ENCODE measurements at regions not wholly inside any gene's neighbourhood (a gene's known extent, or its start where the extent isn't known, plus 50 kb on each side); places are given as distances from the start of the nearest gene placed in this dataset.
"Not testable (repeated sequence)": the region's sequence is repeated elsewhere in the genome, so short reads cannot be mapped to it uniquely, and the experiment has no call there.

DNA sequence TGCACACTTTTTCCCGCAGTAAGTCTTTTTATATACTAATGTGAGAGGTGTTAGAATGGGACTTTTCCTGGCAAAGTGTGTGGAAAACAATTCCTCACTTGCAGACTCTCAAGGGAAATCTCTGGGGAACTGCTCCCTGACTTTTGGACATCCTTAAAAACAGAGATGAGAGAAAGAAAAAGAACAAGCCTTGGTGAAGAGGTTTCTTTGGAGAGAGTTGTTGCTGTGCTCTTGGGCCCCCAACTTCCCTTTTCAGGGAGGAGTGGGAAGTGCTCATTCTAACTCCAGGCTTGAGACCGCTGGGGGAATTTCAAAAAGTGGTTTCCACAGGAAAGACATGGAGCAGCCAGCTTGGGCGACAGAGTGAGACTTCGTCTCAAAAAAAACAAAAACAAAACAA, 142.6 kb upstream of the SPRED2 start:
- no peaks in the 10 kb centered on the region for H3F3A ChIP-seq (ENCODE audit: low read depth)
- H2AFZ ChIP-seq (ENCODE audit: low read length): no peak overlapping the region
- no peaks in the 10 kb centered on the region for H3K79me2 ChIP-seq (ENCODE audit: insufficient read depth, low read length)
- H3K4me2 ChIP-seq (ENCODE audit: low read depth, low read length, poor library complexity, severe bottlenecking): no peak overlapping the region
- H3K9me3 ChIP-seq (ENCODE audit: insufficient read depth, low read depth, low read length): no peaks in the 10 kb centered on the region
- no peak overlapping the region for H3K4me3 ChIP-seq (ENCODE audit: low read length, poor library complexity, severe bottlenecking)
- no peaks in the 10 kb centered on the region for H3K36me3 ChIP-seq (ENCODE audit: insufficient read depth, low read length)
- TF ChIP-seq EZH2phosphoT487 (IDR thresholded peaks at IDR 0.05; ENCODE audit: borderline replicate concordance): no peak
- TF ChIP-seq, protein P1, sequence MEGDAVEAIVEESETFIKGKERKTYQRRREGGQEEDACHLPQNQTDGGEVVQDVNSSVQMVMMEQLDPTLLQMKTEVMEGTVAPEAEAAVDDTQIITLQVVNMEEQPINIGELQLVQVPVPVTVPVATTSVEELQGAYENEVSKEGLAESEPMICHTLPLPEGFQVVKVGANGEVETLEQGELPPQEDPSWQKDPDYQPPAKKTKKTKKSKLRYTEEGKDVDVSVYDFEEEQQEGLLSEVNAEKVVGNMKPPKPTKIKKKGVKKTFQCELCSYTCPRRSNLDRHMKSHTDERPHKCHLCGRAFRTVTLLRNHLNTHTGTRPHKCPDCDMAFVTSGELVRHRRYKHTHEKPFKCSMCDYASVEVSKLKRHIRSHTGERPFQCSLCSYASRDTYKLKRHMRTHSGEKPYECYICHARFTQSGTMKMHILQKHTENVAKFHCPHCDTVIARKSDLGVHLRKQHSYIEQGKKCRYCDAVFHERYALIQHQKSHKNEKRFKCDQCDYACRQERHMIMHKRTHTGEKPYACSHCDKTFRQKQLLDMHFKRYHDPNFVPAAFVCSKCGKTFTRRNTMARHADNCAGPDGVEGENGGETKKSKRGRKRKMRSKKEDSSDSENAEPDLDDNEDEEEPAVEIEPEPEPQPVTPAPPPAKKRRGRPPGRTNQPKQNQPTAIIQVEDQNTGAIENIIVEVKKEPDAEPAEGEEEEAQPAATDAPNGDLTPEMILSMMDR (conservative IDR thresholded peaks at IDR 0.05; ENCODE audit: low read length): no peak
- no peaks in the 10 kb centered on the region for H3K9me2 ChIP-seq (replicated peaks; ENCODE audit: low read depth, low read length)
- H3K4me1 ChIP-seq (ENCODE audit: insufficient read depth, low read length, poor library complexity, severe bottlenecking): no peaks in the 10 kb centered on the region
- no peaks in the 10 kb centered on the region for H4K20me1 ChIP-seq (ENCODE audit: insufficient read depth, low read length, poor library complexity, severe bottlenecking)
- H3K9ac ChIP-seq (ENCODE audit: low read depth, low read length, poor library complexity, severe bottlenecking): no peak overlapping the region
- no peaks in the 10 kb centered on the region for H3K27me3 ChIP-seq (ENCODE audit: insufficient read depth, low read length, poor library complexity, severe bottlenecking)

DNA sequence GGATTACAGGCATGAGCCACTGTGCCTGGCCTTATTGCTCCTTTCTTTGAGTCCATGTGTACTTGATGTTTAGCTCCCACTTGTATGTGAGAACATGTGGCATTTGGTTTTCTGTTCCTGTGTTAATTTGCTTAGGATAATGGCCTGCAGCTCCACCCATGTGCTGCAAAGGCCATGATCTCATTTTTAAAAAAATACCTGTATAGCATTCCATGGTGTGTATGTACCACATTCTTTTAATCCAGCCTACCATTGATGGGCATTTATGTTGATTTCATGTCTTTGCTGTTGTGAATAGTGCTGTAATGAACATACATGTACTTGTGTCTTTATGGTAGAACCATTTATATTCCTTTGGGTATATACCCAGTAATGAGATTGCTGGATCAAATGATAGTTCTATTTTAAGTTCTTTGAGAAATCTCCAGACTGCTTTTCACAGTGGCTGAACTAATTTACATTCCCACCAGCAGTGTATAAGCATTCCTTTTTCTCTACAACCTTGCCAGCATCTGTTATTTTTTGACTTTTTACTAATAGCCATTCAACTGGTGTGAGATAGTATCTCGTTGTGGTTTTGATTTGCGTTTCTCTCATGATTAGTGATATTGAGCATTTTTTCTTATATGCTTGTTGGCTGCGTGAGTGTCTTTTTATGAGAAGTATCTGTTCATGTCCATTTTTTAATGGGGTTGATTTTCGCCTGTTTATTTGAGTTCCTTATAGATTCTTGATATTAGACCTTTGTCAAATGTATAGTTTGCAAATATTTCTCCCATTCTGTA, 136.4 kb upstream of the SPRED2 start:
- not testable (repeated sequence) for H3K27me3 ChIP-seq (ENCODE audit: insufficient read depth, low read length, poor library complexity, severe bottlenecking); H3K4me3 ChIP-seq (ENCODE audit: low read length, poor library complexity, severe bottlenecking); H3K36me3 ChIP-seq (ENCODE audit: insufficient read depth, low read length); H3K9me3 ChIP-seq (ENCODE audit: insufficient read depth, low read depth, low read length); H3K9me2 ChIP-seq (replicated peaks; ENCODE audit: low read depth, low read length); H3K4me2 ChIP-seq (ENCODE audit: low read depth, low read length, poor library complexity, severe bottlenecking); H4K20me1 ChIP-seq (ENCODE audit: insufficient read depth, low read length, poor library complexity, severe bottlenecking); H3K9ac ChIP-seq (ENCODE audit: low read depth, low read length, poor library complexity, severe bottlenecking); H3K79me2 ChIP-seq (ENCODE audit: insufficient read depth, low read length); H3F3A ChIP-seq (ENCODE audit: low read depth); H3K4me1 ChIP-seq (ENCODE audit: insufficient read depth, low read length, poor library complexity, severe bottlenecking); H2AFZ ChIP-seq (ENCODE audit: low read length)

DNA sequence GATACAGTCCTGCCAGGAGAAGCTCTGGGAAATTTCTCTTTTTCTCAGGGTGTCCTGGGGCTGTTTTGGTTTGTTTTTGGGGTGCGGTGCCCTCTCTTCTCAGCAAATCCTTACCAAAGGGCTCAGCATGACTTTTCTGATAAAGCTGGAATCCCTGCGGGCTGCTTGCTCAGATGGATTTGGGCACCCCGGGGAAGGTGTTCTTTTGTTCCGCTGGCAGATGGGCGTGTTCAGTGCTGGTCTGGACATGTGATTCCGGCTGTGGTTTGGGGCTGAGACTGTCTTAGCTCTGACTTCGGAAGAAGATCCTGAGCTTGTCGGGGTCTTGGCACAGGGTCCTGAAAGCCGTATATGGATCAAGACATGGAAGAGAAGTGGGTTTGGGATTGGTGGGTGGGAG, 134.2 kb upstream of the SPRED2 start:
- Histone ChIP-seq H3F3A (ENCODE audit: low read depth) (no peaks in the 10 kb centered on the region), H3K27me3 (ENCODE audit: insufficient read depth, low read length, poor library complexity, severe bottlenecking) (no peaks in the 10 kb centered on the region), H3K4me3 (ENCODE audit: low read length, poor library complexity, severe bottlenecking) (no peak overlapping the region), H3K4me2 (ENCODE audit: low read depth, low read length, poor library complexity, severe bottlenecking) (no peak overlapping the region), H4K20me1 (ENCODE audit: insufficient read depth, low read length, poor library complexity, severe bottlenecking) (no peaks in the 10 kb centered on the region), H3K9me3 (ENCODE audit: insufficient read depth, low read depth, low read length) (no peaks in the 10 kb centered on the region), H2AFZ (ENCODE audit: low read length) (no peak overlapping the region), H3K9me2 (replicated peaks; ENCODE audit: low read depth, low read length) (no peaks in the 10 kb centered on the region), H3K9ac (ENCODE audit: low read depth, low read length, poor library complexity, severe bottlenecking) (no peak overlapping the region), H3K79me2 (ENCODE audit: insufficient read depth, low read length) (no peaks in the 10 kb centered on the region), H3K36me3 (ENCODE audit: insufficient read depth, low read length) (no peaks in the 10 kb centered on the region), H3K4me1 (ENCODE audit: insufficient read depth, low read length, poor library complexity, severe bottlenecking) (no peaks in the 10 kb centered on the region)
- TF ChIP-seq EZH2phosphoT487 (IDR thresholded peaks at IDR 0.05; ENCODE audit: borderline replicate concordance): no peak
- TF ChIP-seq, protein P1 (conservative IDR thresholded peaks at IDR 0.05; ENCODE audit: low read length): no peak

DNA sequence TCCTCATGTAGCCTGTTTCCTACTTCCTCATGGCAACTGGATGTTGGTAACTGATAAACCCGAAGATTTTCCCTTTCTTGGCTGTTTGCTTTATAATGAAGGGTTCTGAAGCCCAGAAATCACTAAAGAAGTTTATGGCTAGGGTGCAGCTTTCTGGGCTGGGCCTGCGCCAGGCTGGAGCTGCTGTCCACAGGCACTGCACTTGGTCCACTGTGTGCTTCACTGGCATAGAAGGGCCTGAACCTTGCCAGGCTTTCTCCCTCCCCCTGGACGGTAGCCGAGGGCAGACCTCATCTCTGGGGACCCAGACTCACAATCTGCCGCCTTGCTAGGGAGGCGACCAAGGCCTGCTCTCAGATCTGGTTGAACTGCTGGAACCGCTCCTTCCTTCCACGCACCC, 133.3 kb upstream of the SPRED2 start:
- no peak overlapping the region for H3K4me3 ChIP-seq (ENCODE audit: low read length, poor library complexity, severe bottlenecking)
- no peaks in the 10 kb centered on the region for H3F3A ChIP-seq (ENCODE audit: low read depth)
- H3K4me2 ChIP-seq (ENCODE audit: low read depth, low read length, poor library complexity, severe bottlenecking): no peak overlapping the region
- H3K79me2 ChIP-seq (ENCODE audit: insufficient read depth, low read length): no peaks in the 10 kb centered on the region
- H3K36me3 ChIP-seq (ENCODE audit: insufficient read depth, low read length): no peaks in the 10 kb centered on the region
- no peaks in the 10 kb centered on the region for H3K9me3 ChIP-seq (ENCODE audit: insufficient read depth, low read depth, low read length)
- no peak overlapping the region for H2AFZ ChIP-seq (ENCODE audit: low read length)
- H3K9me2 ChIP-seq (replicated peaks; ENCODE audit: low read depth, low read length): no peaks in the 10 kb centered on the region
- H3K4me1 ChIP-seq (ENCODE audit: insufficient read depth, low read length, poor library complexity, severe bottlenecking): no peaks in the 10 kb centered on the region
- no peaks in the 10 kb centered on the region for H3K27me3 ChIP-seq (ENCODE audit: insufficient read depth, low read length, poor library complexity, severe bottlenecking)
- no peaks in the 10 kb centered on the region for H4K20me1 ChIP-seq (ENCODE audit: insufficient read depth, low read length, poor library complexity, severe bottlenecking)
- TF ChIP-seq EZH2phosphoT487 (IDR thresholded peaks at IDR 0.05; ENCODE audit: borderline replicate concordance): no peak
- TF ChIP-seq, protein P1 (conservative IDR thresholded peaks at IDR 0.05; ENCODE audit: low read length): no peak
- no peak overlapping the region for H3K9ac ChIP-seq (ENCODE audit: low read depth, low read length, poor library complexity, severe bottlenecking)

Data from Loucy (cell line).